PFSK-1 (cell line): ENCODE measurements at regions not wholly inside any gene's neighbourhood (a gene's known extent, or its start where the extent isn't known, plus 50 kb on each side); places are given as distances from the start of the nearest gene placed in this dataset.

Experiments
- POLR2AphosphoS5 ChIP-seq: IDR thresholded peaks from 2 replicates; pipeline ENCODE4 v1.6.1; 2012; ENCODE audit warnings: low read depth, mild to moderate bottlenecking, control low read depth, low read length, moderate library complexity
- SIN3A ChIP-seq: IDR thresholded peaks from 2 replicates; pipeline ENCODE4 v1.6.1; 2012; ENCODE audit warnings: mild to moderate bottlenecking, low read length, moderate library complexity, borderline replicate concordance; ENCODE audit not compliant: insufficient read depth
- TAF1 ChIP-seq: IDR thresholded peaks from 2 replicates; pipeline ENCODE4 v1.6.1; 2012; ENCODE audit warnings: low read length, control low read depth, borderline replicate concordance; ENCODE audit not compliant: insufficient read depth
- TF ChIP-seq, protein P1 (sequence below), 2 experiments: IDR thresholded peaks; 2 replicates each; pipeline versions ENCODE4 v1.6.1 to v1.8.0; 2011 to 2012; ENCODE audit warnings: low read depth in 2 of 2, low read length in 2 of 2, control low read depth in 1 of 2, inconsistent platforms in 1 of 2, mild to moderate bottlenecking in 1 of 2, moderate library complexity in 1 of 2; ENCODE audit not compliant: insufficient read depth in 1 of 2

DNA sequence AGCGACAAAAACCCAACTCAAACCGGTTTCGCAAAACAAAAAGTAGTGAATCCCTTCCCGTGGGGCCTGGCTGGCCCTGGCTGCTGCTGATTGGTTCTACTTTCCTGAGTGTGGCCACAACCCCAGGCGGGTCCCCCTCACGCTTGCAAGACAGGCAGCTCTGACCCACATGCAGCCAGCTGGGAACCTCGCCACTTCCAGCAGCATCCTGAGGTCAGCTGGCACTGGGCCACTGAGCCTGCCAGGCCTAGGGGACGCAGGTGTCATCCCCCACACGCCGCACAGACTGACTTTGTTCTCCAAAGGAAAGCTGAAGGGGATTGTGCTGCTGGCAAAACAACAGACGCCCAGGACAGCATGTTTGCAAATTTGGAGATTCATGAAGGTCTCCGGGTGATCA is 111.1 kb downstream of the TPRA1 start:
- TF ChIP-seq, protein P1, sequence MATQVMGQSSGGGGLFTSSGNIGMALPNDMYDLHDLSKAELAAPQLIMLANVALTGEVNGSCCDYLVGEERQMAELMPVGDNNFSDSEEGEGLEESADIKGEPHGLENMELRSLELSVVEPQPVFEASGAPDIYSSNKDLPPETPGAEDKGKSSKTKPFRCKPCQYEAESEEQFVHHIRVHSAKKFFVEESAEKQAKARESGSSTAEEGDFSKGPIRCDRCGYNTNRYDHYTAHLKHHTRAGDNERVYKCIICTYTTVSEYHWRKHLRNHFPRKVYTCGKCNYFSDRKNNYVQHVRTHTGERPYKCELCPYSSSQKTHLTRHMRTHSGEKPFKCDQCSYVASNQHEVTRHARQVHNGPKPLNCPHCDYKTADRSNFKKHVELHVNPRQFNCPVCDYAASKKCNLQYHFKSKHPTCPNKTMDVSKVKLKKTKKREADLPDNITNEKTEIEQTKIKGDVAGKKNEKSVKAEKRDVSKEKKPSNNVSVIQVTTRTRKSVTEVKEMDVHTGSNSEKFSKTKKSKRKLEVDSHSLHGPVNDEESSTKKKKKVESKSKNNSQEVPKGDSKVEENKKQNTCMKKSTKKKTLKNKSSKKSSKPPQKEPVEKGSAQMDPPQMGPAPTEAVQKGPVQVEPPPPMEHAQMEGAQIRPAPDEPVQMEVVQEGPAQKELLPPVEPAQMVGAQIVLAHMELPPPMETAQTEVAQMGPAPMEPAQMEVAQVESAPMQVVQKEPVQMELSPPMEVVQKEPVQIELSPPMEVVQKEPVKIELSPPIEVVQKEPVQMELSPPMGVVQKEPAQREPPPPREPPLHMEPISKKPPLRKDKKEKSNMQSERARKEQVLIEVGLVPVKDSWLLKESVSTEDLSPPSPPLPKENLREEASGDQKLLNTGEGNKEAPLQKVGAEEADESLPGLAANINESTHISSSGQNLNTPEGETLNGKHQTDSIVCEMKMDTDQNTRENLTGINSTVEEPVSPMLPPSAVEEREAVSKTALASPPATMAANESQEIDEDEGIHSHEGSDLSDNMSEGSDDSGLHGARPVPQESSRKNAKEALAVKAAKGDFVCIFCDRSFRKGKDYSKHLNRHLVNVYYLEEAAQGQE (IDR thresholded peaks at IDR 0.05; ENCODE audit: insufficient read depth in 1 of 2, low read depth in 2 of 2, low read length in 2 of 2) = no peak
- TF ChIP-seq SIN3A (no peak), POLR2AphosphoS5 (no peak), TAF1 (no peak)
